ENCODE measurements at regions not wholly inside any gene's neighbourhood (a gene's known extent, or its start where the extent isn't known, plus 50 kb on each side); places are given as distances from the start of the nearest gene placed in this dataset.

GRCh38 chr4:17120761-17121160, 222.3 kb upstream of the LDB2 start:
- DNase-seq (ENCODE audit: low read depth in 1 of 2, low spot score in 1 of 2): no peak

GRCh38 chr4:17117746-17118145, 219.3 kb upstream of the LDB2 start:
- no peak for DNase-seq (ENCODE audit: low read depth in 1 of 2, low spot score in 1 of 2)

GRCh38 chr4:17115583-17115982, 217.1 kb upstream of the LDB2 start:
- DNase-seq (ENCODE audit: low read depth in 1 of 2, low spot score in 1 of 2): no peak

DNA sequence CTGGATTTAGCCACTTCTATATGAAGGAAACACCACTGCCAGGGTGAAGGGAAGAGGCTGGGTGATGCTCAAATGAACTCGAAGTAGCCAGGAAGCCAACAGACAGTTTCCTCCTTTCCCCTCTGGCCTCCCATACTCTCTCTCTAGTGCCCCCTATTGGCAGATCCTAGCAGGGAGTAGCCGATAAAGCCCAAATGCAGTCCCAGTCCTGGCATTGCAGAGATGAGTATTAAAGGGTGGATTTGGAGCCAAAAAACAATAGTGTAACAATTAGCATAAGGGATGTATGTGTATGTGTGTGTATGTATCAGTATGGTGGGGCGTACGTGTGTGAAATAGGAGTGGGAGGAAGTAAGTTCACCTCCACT, 213.8 kb upstream of the LDB2 start:
- DNase-seq (ENCODE audit: low read depth in 1 of 2, low spot score in 1 of 2): no peak

GRCh38 chr4:17109126-17109525, 210.7 kb upstream of the LDB2 start:
- no peak for DNase-seq (ENCODE audit: low read depth in 1 of 2, low spot score in 1 of 2)

GRCh38 chr4:17103231-17103630, 204.8 kb upstream of the LDB2 start:
- DNase-seq (ENCODE audit: low read depth in 1 of 2, low spot score in 1 of 2): no peak

- no peak for DNase-seq (ENCODE audit: low read depth in 1 of 2, low spot score in 1 of 2)
Observed at GRCh38 chr4:17098996-17099395, 200.6 kb upstream of the LDB2 start.

- no peak for DNase-seq (ENCODE audit: low read depth in 1 of 2, low spot score in 1 of 2)
Observed at GRCh38 chr4:17098401-17098800, 200.0 kb upstream of the LDB2 start.

DNA sequence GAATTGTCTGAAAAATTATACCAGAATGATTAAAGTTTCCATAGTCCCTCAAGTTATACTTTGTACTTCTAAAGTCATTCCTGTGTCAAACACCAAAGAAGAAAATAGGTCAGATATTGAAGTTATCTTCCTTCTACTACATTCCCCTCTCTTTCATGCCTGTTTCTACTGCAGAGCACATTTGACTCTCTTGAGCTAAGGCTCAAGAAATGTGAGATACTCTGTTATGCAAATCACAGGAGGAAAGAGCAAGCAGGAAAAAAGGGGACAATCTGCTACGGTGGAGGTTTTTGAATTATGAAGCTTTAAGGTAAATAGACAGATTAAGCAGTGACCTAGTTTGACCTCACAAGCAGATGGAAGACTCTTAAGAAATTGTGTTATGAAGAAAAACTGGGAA, 198.9 kb upstream of the LDB2 start:
- DNase-seq (ENCODE audit: low read depth in 1 of 2, low spot score in 1 of 2): no peak

DNA sequence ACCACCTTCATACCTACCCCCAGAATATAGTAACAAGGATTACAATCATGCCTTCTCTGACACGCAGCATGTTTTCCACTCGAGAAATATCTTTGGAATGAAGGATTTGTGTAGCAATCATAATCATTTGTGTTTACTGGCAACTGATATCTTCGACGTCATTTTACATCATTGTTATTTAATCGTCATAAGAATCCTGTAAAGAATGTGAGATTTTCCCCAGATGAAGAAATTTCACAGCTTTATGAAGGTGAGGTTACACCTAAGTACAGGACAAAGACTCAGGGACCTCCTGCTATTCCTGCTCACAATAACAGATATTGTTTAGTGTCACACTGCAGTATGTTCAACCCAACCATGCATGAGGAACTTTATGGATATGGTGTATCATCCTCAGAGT, 198.2 kb upstream of the LDB2 start:
- no peak for DNase-seq (ENCODE audit: low read depth in 1 of 2, low spot score in 1 of 2)

DNA sequence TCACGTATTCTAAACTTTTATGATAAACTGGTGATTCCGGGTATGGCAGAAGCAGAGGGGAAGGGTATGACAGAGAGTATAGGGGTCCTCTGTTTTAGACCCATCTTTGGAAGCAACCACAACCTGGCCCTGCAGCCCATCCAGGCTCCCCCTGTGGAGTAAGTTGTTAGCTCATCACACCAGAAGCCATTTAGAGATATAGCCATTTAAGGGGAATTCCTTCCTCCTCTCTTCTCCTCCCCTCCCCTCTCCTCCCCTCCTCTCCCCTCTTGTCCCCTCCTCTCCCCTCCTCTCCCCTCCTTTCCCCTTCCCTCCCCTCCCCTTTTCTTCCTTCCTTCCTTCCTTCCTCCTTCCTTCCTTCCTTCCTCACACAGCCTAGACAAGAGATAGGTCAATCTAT, 197.3 kb upstream of the LDB2 start:
- no peak for DNase-seq (ENCODE audit: low read depth in 1 of 2, low spot score in 1 of 2)

DNA sequence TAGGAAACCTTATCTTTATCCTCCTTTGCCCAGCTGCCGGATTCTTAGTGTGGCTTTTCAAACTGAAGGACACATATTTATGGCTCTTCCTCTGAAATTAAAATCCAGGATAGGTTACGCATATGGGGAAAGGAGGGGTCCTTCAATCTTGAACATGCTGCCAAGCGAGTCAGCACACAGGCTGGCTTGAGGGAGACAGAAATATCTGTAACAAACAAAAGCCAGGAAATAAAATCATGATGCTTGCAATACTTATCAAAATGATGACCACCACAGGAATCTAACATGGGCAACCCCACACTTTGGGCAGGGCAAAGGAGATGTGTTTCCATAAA, 196.4 kb upstream of the LDB2 start:
- DNase-seq (ENCODE audit: low read depth in 1 of 2, low spot score in 1 of 2): no peak

GRCh38 chr4:17094159-17094875, 195.9 kb upstream of the LDB2 start:
- DNase-seq (ENCODE audit: low read depth in 1 of 2, low spot score in 1 of 2): no peak

DNA sequence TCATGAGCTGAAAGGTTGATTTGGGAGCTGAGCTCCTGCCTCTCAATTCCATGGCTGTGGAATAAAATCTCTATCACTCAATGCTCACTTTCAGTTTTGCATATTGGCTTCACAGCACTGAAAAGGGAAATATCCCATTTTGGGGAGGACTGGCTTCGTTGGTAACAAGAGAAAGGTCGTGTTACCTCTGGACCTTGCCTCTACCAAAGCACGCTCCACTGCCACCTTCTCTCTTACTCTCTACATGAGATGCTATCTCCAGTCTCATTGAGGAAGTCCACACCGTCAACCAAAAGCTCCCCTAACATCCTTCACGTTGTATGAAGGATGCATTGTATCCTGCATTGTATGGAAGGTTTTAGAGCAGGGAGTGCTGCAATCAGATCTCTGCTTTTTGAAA, 195.0 kb upstream of the LDB2 start:
- DNase-seq (ENCODE audit: low read depth in 1 of 2, low spot score in 1 of 2): no peak

DNA sequence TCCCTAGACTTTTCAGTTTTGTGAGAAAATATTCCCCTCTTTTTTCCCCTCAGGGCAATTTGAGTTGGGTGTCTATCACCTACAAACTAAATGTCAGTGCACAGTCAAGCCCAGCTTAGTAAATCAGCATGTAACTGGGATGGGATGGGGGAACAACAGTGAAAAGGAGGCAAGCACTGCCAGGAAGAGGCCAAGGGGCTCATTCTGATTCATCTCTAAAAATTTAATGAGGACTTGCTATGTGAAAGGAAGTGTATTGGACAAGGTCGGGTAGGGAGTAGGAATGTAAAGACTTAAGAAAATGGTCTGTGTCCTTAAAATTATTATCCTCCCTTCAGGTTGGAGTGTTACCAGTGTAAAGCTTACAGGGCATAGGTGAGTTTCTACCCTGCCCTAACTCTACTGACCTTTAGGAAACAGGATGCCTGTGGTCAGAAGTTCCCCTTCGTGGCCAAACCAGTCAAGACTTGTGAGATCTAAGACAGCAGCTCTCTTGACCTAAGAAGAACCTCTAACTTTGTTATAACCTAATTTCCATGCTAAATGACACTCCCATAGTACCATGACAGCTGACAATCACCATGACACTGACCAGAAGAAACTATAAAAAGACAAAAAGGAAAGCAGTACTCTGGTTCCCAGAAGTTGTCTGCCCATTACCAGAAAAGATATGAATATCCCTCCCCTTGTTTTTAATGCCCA, 194.4 kb upstream of the LDB2 start:
- no peak for DNase-seq (ENCODE audit: low read depth in 1 of 2, low spot score in 1 of 2)

- no peak for DNase-seq (ENCODE audit: low read depth in 1 of 2, low spot score in 1 of 2)
Observed at GRCh38 chr4:17091104-17091503, 192.7 kb upstream of the LDB2 start.

- no peak for DNase-seq (ENCODE audit: low read depth in 1 of 2, low spot score in 1 of 2)
Observed at GRCh38 chr4:17090063-17090462, 191.6 kb upstream of the LDB2 start.

DNA sequence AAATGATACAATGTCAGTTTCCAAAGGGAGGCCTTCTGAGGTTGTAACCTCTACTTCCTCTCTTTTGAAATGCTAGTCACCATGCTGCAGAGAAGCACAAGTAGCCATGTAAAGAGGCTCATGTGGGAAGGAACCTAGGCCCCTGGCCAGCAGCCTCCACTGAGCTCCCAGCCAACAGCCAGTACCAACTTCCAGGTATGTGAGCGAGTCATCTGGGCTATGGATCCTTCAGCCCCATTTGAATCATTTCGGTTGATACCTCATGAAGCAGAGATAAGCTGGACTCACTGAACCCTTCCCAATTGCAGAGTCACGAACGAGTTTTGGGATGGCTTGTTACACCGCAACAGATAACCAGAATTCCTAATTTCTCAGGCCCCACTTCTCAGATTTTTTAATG, 187.0 kb upstream of the LDB2 start:
- no peak for DNase-seq (ENCODE audit: low read depth in 1 of 2, low spot score in 1 of 2)

DNA sequence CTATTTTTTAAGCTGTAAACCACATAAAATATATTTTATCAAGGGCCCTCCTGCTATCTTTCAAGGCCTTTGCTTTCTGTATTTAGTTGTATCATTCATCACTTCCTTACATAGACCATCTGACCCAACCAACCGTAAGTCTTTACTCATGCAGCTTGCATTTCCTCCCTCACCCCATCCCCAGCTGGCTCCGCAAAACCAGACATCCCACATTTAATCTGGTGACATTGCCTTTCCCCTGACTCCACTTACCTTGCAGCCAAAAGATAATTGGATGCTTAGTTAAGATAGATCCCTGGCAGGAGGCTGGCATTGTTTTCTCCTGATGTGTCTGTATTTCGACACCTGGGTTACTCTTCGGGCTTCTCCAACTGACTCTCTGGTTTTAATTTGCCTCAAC, 183.7 kb upstream of the LDB2 start:
- DNase-seq (ENCODE audit: low read depth in 1 of 2, low spot score in 1 of 2): no peak

DNA sequence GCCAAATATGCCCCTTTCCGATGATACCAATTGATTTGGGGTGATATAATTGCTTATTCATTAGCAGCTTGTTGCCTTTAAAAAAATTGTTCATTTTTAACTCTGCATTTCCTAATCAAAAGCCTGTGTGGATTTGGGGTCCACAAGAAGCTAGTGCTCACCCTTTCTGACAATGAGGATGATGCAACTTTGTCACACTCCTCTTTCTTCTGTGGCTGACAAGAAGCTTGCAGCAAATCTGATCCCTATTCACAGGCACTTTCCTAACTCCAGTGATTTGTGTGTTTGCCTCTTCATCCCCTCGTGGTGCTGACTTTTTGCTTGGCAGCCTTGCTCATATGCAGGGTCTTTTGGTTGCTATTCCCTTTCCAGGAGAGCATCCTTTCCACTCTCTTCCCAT, 182.7 kb upstream of the LDB2 start:
- DNase-seq (ENCODE audit: low read depth in 1 of 2, low spot score in 1 of 2): no peak

DNA sequence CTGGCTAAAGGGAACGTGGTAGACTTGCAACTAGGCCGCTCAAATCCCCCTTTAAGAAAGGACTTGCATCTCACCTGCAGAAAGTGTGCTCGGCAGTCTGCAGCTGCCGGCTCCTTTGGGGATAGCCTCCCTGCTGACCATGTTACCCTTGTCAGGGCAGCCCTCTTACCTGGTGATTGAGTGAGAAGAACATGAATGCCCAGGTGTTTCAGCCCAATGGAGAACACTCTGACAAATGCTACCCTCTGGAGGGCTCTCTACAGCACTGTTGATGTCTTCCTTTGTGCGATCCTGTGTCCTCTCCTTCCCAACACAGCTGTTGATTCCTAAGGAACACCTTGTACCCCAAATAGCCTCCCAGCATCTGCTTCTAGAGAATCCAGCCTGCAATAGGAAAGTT, 178.7 kb upstream of the LDB2 start:
- DNase-seq (ENCODE audit: low read depth in 1 of 2, low spot score in 1 of 2): no peak

- DNase-seq (ENCODE audit: low read depth in 1 of 2, low spot score in 1 of 2): no peak
Observed at GRCh38 chr4:17072483-17072882, 174.0 kb upstream of the LDB2 start.

DNA sequence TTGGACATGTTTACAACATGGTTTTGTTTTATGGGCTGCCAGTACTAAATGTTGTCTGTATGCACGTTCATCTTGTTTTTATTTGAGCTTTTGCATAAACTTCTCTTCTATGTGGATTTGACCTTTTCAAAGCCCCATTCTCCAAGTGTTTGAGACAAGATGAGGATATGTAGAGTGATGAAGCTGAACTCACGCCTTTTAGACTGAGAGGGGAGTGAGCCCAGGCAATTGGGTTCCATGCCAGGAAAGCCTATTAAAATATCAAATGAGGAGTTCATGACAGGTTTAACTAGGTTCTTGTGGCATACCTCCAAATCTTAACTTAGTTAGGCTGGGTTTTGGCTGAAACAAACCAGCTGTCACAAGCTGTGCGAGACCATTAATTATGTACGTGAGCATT, 170.4 kb upstream of the LDB2 start:
- DNase-seq (ENCODE audit: low read depth in 1 of 2, low spot score in 1 of 2): no peak
